PC-9 (cell line): ENCODE measurements at regions not wholly inside any gene's neighbourhood (a gene's known extent, or its start where the extent isn't known, plus 50 kb on each side); places are given as distances from the start of the nearest gene placed in this dataset.

ENCODE experiments used
- BruUV-seq: library from RNA; stranded (reverse); fragments of 400-500 nt; replicated peaks from 2 replicates; lab custom pipeline; 2021; lab: Mats Ljungman, UMichigan
- CTCF ChIA-PET: fragments of 300-600 bp; sonication (Branson Sonifier 250); formaldehyde crosslinking; loops from one replicate; lab custom pipeline; 2022; ENCODE audit warnings: antibody characterized with exemption; lab: Charles Lee
- POLR2A ChIA-PET: fragments of 300-600 bp; sonication (Branson Sonifier 250); formaldehyde crosslinking; loops from one replicate; lab custom pipeline; 2022; ENCODE audit warnings: antibody characterized with exemption; ENCODE audit not compliant: unreplicated experiment; lab: Charles Lee
- DNase-seq, 2 experiments: peaks; one replicate each; pipeline versions ENCODE4 v3.0.0 to v3.0.0-alpha.2; 2015 to 2022; ENCODE audit warnings: mixed read lengths in 1 of 2
- H2AFZ ChIP-seq: fragments of 200-600 bp; sonication (generic); 2 replicates; pipeline ENCODE4 v1.8.1; 2017; ENCODE audit warnings: antibody characterized with exemption
- H3F3A ChIP-seq: fragments of 200-600 bp; sonication (generic); 2 replicates; pipeline ENCODE4 v1.8.1; 2017; ENCODE audit warnings: antibody characterized with exemption, mild to moderate bottlenecking, low read depth; ENCODE audit not compliant: insufficient read depth
- H3K27ac ChIP-seq: fragments of 200-600 bp; sonication (generic); 2 replicates; pipeline ENCODE4 v1.6.1; 2016; ENCODE audit warnings: mixed run types
- H3K27me3 ChIP-seq: fragments of 200-600 bp; sonication (generic); 2 replicates; pipeline ENCODE4 v1.6.1; 2016; ENCODE audit warnings: low read depth, mixed run types; ENCODE audit not compliant: insufficient read depth
- H3K36me3 ChIP-seq: fragments of 200-600 bp; sonication (generic); 2 replicates; pipeline ENCODE4 v1.6.1; 2016; ENCODE audit warnings: low read depth, mixed run types
- H3K4me1 ChIP-seq: fragments of 200-600 bp; sonication (generic); replicated peaks from 2 replicates; pipeline ENCODE4 v1.6.1; 2016; ENCODE audit warnings: mixed run types; ENCODE audit not compliant: insufficient read depth
- H3K4me2 ChIP-seq: fragments of 200-600 bp; sonication (generic); 2 replicates; pipeline ENCODE4 v1.6.1; 2017; ENCODE audit warnings: mixed run types
- H3K4me3 ChIP-seq: fragments of 200-600 bp; sonication (generic); 2 replicates; pipeline ENCODE4 v1.6.1; 2016; ENCODE audit warnings: mixed run types
- H3K79me2 ChIP-seq: fragments of 200-600 bp; sonication (generic); 2 replicates; pipeline ENCODE4 v1.6.1; 2017; ENCODE audit warnings: low read depth, mixed run types
- H3K9me2 ChIP-seq: fragments of 200-600 bp; sonication (generic); 2 replicates; pipeline ENCODE4 v1.8.1; 2017; ENCODE audit warnings: mild to moderate bottlenecking; ENCODE audit not compliant: insufficient read depth
- H3K9me3 ChIP-seq: fragments of 200-600 bp; sonication (generic); 2 replicates; pipeline ENCODE4 v1.8.1; 2016; ENCODE audit warnings: low read depth; ENCODE audit not compliant: insufficient read depth
- H4K20me1 ChIP-seq: fragments of 200-600 bp; sonication (generic); 2 replicates; pipeline ENCODE4 v1.8.1; 2017; ENCODE audit not compliant: insufficient read depth
- CTCF ChIP-seq: fragments of 200-600 bp; sonication (generic); conservative IDR thresholded peaks from 2 replicates; pipeline ENCODE4 v1.6.1; 2017; ENCODE audit warnings: mixed run types, antibody characterized with exemption, mild to moderate bottlenecking, moderate library complexity
- EZH2 ChIP-seq: fragments of 200-600 bp; sonication (generic); IDR thresholded peaks from 2 replicates; pipeline ENCODE4 v1.8.0; 2017; ENCODE audit warnings: antibody characterized with exemption, low read depth
- intact Hi-C: fragments of 100-400 bp; cut with micrococcal nuclease; formaldehyde crosslinking; loops from one replicate; pipeline ENCODE4 v1.10.0; 2022; ENCODE audit not compliant: unreplicated experiment

DNA sequence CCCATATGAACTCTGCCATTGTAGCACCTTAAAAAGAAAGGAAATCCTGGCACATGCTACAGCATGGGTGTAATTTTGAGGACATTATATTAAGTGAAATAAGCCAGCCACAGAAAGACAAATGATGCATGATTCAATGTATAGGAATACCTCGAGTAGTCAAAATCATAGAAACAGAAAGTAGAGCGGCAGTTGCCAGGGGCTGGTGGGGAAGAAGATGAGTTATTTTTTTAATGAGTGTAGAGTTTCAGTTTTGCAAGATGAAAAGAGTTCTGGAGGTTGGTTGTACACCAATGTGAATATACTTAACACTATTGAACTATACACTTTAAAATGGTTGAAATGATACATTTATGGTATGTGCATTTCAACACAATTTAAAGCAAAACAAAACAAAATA, 133.0 kb downstream of the ZDHHC21 start:
- Histone ChIP-seq H3K27me3 (no peaks in the 10 kb centered on the region), H3K4me3 (no peak overlapping the region), H2AFZ (no peak overlapping the region), H3K27ac (no peak overlapping the region), H3K79me2 (no peaks in the 10 kb centered on the region), H3F3A (no peaks in the 10 kb centered on the region), H3K4me2 (no peak overlapping the region), H3K36me3 (no peaks in the 10 kb centered on the region), H3K9me3 (no peaks in the 10 kb centered on the region), H4K20me1 (no peaks in the 10 kb centered on the region), H3K9me2 (no peaks in the 10 kb centered on the region), H3K4me1 (no peaks in the 10 kb centered on the region)
- no peak for TF ChIP-seq EZH2
- no peak for TF ChIP-seq CTCF
- intact Hi-C loops = no loop called here
- POLR2A ChIA-PET = no interaction called here
- BruUV-seq = no TSS peak
- CTCF ChIA-PET = no interaction called here
- DNase-seq = no peak

- H3K27ac ChIP-seq = no peak overlapping the region
- CTCF ChIA-PET = no interaction called here
- no TSS peak for BruUV-seq
These were observed 138.3 kb downstream of the ZDHHC21 start for GRCh38 chr9:14554886-14555285.

DNA sequence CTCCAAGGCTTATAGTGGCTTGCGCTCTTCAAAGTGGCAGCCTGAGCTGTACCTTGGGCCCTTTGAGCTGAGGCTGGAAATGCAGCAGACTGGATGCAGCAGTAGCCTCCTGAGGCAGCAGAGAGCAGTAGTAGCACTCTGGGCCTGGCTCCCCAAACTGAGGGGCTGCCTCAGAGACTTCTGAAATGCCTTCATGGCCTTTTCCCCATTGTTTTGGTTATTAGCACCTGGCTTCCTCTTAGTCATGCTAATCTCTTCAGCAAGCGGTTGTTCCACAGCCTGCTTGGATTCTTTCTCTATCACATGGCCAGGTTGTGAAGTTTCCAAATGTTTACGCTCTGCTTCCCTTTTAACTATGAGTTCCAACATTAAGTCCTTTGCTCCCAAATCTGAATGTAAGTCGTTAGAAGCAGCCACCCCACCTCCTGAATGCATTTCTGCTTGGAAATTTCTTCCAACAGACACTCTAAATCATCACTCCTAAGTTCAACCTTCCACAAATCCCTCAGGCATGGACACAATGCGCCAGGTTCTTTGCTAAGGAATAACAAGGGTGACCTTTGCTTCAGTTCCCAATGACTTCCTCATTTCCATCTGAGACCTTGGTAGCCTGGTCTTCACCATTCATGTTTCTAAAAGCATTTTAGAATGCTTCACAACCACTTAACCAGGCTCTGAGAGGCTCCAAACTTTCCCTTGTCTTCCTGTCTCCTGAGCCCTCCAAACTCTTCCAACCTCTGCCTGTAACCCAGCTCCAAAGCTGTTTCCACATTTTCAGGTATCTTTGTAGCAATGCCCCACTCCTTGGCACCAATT, 145.8 kb downstream of the ZDHHC21 start:
- Histone ChIP-seq H3K27ac (no peak overlapping the region), H3K36me3 (no peaks in the 10 kb centered on the region), H3K9me3 (no peaks in the 10 kb centered on the region), H3K9me2 (no peaks in the 10 kb centered on the region), H4K20me1 (no peaks in the 10 kb centered on the region), H3K4me3 (no peak overlapping the region), H3K4me2 (no peak overlapping the region), H3F3A (no peaks in the 10 kb centered on the region), H3K27me3 (no peaks in the 10 kb centered on the region), H3K79me2 (no peaks in the 10 kb centered on the region), H2AFZ (no peak overlapping the region), H3K4me1 (no peaks in the 10 kb centered on the region)
- intact Hi-C loops = no loop called here
- TF ChIP-seq EZH2 (no peak), CTCF (no peak)
- DNase-seq = no peak
- no TSS peak for BruUV-seq
- ChIA-PET CTCF (no interaction called here), POLR2A (no interaction called here)

More at GRCh38 chr9:14554886-14555285, 138.3 kb downstream of the ZDHHC21 start:
- Histone ChIP-seq H2AFZ (no peak overlapping the region), H3K4me3 (no peak overlapping the region), H3K79me2 (no peaks in the 10 kb centered on the region), H4K20me1 (no peaks in the 10 kb centered on the region), H3K36me3 (no peaks in the 10 kb centered on the region), H3K4me1 (no peaks in the 10 kb centered on the region), H3K9me3 (no peaks in the 10 kb centered on the region), H3F3A (no peaks in the 10 kb centered on the region), H3K4me2 (no peak overlapping the region), H3K9me2 (no peaks in the 10 kb centered on the region), H3K27me3 (no peaks in the 10 kb centered on the region)
- DNase-seq = no peak
- POLR2A ChIA-PET = no interaction called here
- TF ChIP-seq CTCF (no peak), EZH2 (no peak)
- intact Hi-C loops = no loop called here
